DND-41 (cell line): ENCODE measurements at regions not wholly inside any gene's neighbourhood (a gene's known extent, or its start where the extent isn't known, plus 50 kb on each side); places are given as distances from the start of the nearest gene placed in this dataset.

Experiments used
- CTCF ChIP-seq: IDR thresholded peaks from 2 replicates; pipeline ENCODE4 v1.5.1; 2012; ENCODE audit warnings: borderline replicate concordance, low read length, moderate library complexity, mild to moderate bottlenecking; ENCODE audit not compliant: poor library complexity, severe bottlenecking; ENCODE audit errors: extremely low read depth
- EZH2 ChIP-seq: IDR thresholded peaks from 3 replicates; pipeline ENCODE4 v1.6.1; 2012; ENCODE audit warnings: borderline replicate concordance, low read depth, mild to moderate bottlenecking, moderate library complexity, low read length, inconsistent platforms; ENCODE audit not compliant: severe bottlenecking

- TF ChIP-seq CTCF: no peak
- no peak for TF ChIP-seq EZH2
These were observed 329.9 kb downstream of the FGFR2 start for GRCh38 chr10:121268363-121268762.
